Activated T-cell treated with anti-CD3 and anti-CD28 coated beads, Interleukin-2, amount 50 U/mL, for 72 hours (primary cell): ENCODE measurements at regions not wholly inside any gene's neighbourhood (a gene's known extent, or its start where the extent isn't known, plus 50 kb on each side); places are given as distances from the start of the nearest gene placed in this dataset.
"Not testable (repeated sequence)": the region's sequence is repeated elsewhere in the genome, so short reads cannot be mapped to it uniquely, and the experiment has no call there.

ENCODE experiments used
- ATAC-seq, 2 donors: fragments of 150-1000 bp; cut with Tn5 transposase; replicated peaks in 1 of 2; 2 replicates each; pipeline ENCODE4 v1.10.0; 2021; ENCODE audit warnings: moderate library complexity in 2 of 2, mild to moderate bottlenecking in 1 of 2
- DNase-seq, 2 donors: peaks; one replicate each; pipeline ENCODE4 v3.0.0; 2021 to 2022; ENCODE audit warnings: mixed read lengths in 1 of 2
- H3K27ac Mint-ChIP-seq: one replicate; pipeline ENCODE4 v1.8.0; 2022; ENCODE audit warnings: mild to moderate bottlenecking, moderate library complexity, mixed read lengths
- H3K27me3 Mint-ChIP-seq: one replicate; pipeline ENCODE4 v1.8.0; 2022; ENCODE audit warnings: low read depth, mixed read lengths
- H3K36me3 Mint-ChIP-seq, 2 donors: one replicate each; pipeline ENCODE4 v1.8.0; 2022; ENCODE audit warnings: mixed read lengths in 2 of 2, mild to moderate bottlenecking in 1 of 2; ENCODE audit not compliant: insufficient read depth in 2 of 2
- H3K4me1 Mint-ChIP-seq: one replicate; pipeline ENCODE4 v1.8.0; 2022; ENCODE audit warnings: low read depth, mixed read lengths
- H3K4me3 Mint-ChIP-seq, 2 donors: one replicate each; pipeline ENCODE4 v1.8.0; 2022; ENCODE audit warnings: mild to moderate bottlenecking in 2 of 2, mixed read lengths in 2 of 2, moderate library complexity in 2 of 2
- H3K9me3 Mint-ChIP-seq, 2 donors: one replicate each; pipeline ENCODE4 v1.8.0; 2022; ENCODE audit warnings: mixed read lengths in 2 of 2

DNA sequence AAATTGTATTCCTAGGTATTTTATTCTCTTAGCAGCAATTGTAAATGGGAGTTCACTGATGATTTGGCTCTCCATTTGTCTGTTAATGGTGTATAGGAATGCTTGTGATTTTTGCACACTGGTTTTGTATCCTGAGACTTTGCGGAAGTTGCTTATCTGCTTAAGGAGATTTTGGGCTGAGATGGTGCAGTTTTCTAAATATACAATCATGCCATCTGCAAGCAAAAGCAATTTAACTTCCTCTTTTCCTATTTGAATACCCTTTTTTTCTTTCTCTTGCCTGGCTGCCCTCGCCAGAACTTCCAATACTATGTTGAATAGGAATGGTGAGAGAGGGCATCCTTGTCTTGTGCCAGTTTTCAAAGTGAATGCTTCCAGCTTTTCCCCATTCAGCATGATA, 1643.9 kb upstream of the ADGRL3 start:
- DNase-seq, H3K4me1 Mint-ChIP-seq, H3K4me3 Mint-ChIP-seq, H3K27ac Mint-ChIP-seq, H3K27me3 Mint-ChIP-seq, H3K36me3 Mint-ChIP-seq, ATAC-seq: not testable (repeated sequence)
- H3K9me3 Mint-ChIP-seq, result peaks cover 12 to 24% of the 10 kb centered on the region in 2 donors

DNA sequence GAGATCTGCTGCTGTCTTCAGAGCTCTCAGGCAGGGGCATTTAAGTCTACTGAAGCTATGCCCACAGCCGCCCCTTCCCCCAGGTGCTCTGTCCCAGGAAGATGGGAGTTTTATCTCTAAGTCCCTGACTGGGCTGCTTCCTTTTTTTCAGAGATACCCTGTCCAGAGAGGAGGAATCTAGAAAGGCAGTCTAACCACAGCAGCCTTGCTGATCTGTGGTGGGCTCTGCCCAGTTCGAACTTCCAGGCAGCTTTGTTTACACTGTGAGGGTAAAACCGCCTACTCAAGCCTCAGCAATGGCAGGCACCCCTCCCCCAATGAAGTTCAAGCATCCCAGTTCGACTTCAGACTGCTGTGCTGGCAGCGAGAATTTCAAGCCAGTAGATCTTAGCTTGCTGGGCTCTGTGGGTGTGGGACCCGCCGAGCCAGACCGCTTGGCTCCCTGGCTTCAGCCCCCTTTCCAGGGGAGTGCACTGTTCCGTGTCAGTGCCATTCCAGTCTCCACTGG, 1639.9 kb upstream of the ADGRL3 start:
- H3K27me3 Mint-ChIP-seq, H3K27ac Mint-ChIP-seq, DNase-seq, H3K4me3 Mint-ChIP-seq, H3K36me3 Mint-ChIP-seq, H3K4me1 Mint-ChIP-seq, ATAC-seq: not testable (repeated sequence)
- H3K9me3 Mint-ChIP-seq, result peaks cover 11 to 23% of the 10 kb centered on the region in 2 donors

DNA sequence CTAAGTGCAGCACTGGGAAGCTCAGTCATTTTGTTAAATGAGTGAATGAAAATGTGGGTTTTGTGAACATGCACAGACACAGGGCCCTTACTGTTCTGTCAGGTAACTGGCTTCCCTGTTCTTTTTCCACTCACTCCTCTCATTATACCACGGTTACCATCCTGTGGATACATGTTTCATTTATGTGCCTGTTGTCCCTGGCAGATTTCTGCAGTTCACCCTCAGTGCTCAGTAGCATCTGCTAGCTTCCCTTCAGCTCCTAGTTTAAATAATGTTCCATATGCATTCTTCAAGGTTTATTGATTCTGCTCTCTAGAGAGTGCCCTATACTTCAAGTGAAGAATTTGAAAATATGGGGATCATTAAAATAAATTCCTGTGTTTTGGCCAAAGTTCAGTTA, 1634.3 kb upstream of the ADGRL3 start:
- Mint-ChIP-seq H3K36me3 (peaks cover 0 to 2% of the 10 kb centered on the region in 2 donors), H3K9me3 (peaks cover 5 to 9% of the 10 kb centered on the region in 2 donors), H3K4me3 (no peak overlapping the region), H3K27me3 (no peaks in the 10 kb centered on the region), H3K27ac (no peak overlapping the region), H3K4me1 (no peaks in the 10 kb centered on the region)
- ATAC-seq, result no peak
- no peak for DNase-seq

DNA sequence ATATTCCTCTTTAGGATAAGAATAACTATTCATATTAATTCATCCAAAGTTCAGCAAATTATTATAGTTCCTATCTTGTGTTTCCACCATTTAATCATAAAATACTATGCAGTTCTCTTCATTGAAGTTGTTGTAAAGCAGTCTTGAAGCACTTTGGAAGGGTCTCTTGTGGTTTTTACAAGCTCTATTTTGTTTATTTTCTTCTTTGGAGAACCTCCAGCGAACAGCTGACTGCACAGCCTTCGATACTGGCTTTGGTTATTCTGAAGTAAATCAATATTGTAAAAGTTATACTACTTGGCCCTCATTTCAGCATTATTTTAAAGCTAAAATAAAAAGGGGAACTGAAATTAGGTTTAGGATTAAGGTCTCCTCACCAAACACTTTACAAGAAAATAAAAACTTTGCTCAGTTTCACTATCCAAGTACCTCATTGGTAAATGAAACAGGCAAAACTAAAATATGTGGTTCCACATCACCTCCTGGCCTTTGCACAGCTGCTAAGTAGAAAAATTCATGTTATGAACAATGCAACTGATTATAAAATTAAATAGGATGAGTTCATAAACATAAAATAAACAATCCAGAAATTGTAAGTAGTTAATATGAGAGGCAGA, 1629.2 kb upstream of the ADGRL3 start:
- H3K36me3 Mint-ChIP-seq, result no peaks in the 10 kb centered on the region
- ATAC-seq (no peak), DNase-seq (no peak)
- H3K27me3 Mint-ChIP-seq, result no peaks in the 10 kb centered on the region
- no peak overlapping the region for H3K4me3 Mint-ChIP-seq
- H3K27ac Mint-ChIP-seq, result no peak overlapping the region
- H3K4me1 Mint-ChIP-seq, result no peaks in the 10 kb centered on the region
- peaks cover 0 to 4% of the 10 kb centered on the region in 2 donors for H3K9me3 Mint-ChIP-seq

GRCh38 chr4:59571805-59572430, 1628.2 kb upstream of the ADGRL3 start:
- DNase-seq, result no peak
- ATAC-seq, result no peak
- Mint-ChIP-seq H3K4me1 (no peaks in the 10 kb centered on the region), H3K27ac (no peak overlapping the region), H3K27me3 (no peaks in the 10 kb centered on the region), H3K9me3 (peaks cover 0 to 4% of the 10 kb centered on the region in 2 donors), H3K4me3 (no peak overlapping the region), H3K36me3 (no peaks in the 10 kb centered on the region)

DNA sequence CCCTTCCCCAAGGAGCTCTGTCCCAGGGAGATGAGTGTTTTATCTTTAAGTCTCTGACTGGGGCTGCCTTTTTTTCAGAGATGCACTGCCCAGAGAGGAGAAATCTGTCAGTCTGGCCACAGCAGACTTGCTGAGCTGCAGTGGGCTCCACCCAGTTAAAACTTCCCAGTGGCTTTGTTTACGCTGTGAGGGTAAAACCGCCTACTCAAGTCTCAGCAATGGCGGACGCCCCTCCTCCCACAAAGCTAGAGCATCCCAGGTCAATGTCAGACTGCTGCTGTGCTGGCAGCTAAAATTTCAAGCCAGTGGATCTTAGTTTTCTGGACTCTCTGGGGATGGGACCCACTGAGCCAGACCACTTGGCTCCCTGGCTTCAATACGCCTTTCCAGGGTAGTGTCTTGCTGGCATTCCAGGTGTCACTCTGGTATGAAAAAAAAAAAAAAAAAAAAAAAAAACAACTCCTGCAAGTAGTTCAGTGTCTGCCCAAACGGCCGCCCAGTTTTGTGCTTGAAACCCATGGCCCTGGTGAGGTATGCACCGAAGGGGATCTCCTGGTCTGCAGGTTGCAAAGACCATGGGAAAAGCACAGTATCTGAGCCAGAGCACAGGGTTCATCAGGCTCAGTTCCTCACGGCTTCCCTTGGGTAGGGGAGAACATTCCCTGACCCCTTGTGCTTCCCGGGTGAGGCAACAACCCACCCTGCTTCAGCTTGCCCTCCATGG, 1616.1 kb upstream of the ADGRL3 start:
- ATAC-seq (no peak), DNase-seq (no peak)
- no peaks in the 10 kb centered on the region for H3K4me1 Mint-ChIP-seq
- H3K4me3 Mint-ChIP-seq, result no peak overlapping the region
- H3K27ac Mint-ChIP-seq, result no peak overlapping the region
- peaks cover 10 to 20% of the 10 kb centered on the region in 2 donors for H3K9me3 Mint-ChIP-seq
- peaks cover 0 to 4% of the 10 kb centered on the region in 2 donors for H3K36me3 Mint-ChIP-seq
- H3K27me3 Mint-ChIP-seq, result no peaks in the 10 kb centered on the region

GRCh38 chr4:59597536-59598329, 1602.4 kb upstream of the ADGRL3 start:
- ATAC-seq, result no peak
- Mint-ChIP-seq H3K4me1 (no peaks in the 10 kb centered on the region), H3K9me3 (peaks cover 11 to 12% of the 10 kb centered on the region in 2 donors), H3K4me3 (no peak overlapping the region), H3K27me3 (no peaks in the 10 kb centered on the region), H3K27ac (no peak overlapping the region), H3K36me3 (no peaks in the 10 kb centered on the region)
- no peak for DNase-seq

DNA sequence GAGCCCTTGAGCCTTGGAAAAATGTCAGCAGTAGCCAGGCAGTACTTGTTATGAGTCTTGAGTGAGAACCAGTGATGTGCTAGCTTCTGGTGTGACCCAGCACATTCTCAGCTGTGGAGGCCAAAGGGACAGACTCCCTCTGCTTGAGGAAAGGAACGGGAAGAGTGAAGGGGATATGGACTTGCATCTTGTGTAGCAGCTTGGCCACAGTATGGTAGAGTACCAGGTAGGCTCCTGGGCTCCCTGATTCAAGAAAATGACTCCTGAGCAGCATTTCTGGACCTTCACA, 1601.9 kb upstream of the ADGRL3 start:
- H3K36me3 Mint-ChIP-seq, result no peaks in the 10 kb centered on the region
- ATAC-seq (no peak), DNase-seq (no peak)
- H3K9me3 Mint-ChIP-seq, result peaks cover 10 to 11% of the 10 kb centered on the region in 2 donors
- H3K27ac Mint-ChIP-seq, result no peak overlapping the region
- no peaks in the 10 kb centered on the region for H3K4me1 Mint-ChIP-seq
- no peaks in the 10 kb centered on the region for H3K27me3 Mint-ChIP-seq
- no peak overlapping the region for H3K4me3 Mint-ChIP-seq

DNA sequence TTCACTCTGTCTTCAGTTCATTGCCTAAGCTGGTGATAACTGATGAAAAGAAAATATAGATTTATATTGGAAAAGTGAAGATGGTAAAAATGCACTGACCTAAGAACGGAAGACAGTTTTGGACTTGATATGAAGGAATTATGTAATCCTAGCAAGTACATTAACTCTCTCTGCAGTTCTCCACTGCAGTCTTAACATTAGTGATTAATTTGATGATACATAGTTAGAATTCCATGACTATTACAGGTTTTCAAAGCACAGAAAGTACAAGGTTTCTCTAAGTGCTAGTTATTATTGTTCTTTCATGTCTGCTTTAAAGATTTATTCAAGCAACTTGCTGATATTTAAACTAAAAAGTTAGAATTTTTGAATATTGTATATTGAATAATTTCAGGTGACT, 1591.7 kb upstream of the ADGRL3 start:
- H3K4me3 Mint-ChIP-seq, result no peak overlapping the region
- no peaks in the 10 kb centered on the region for H3K4me1 Mint-ChIP-seq
- H3K36me3 Mint-ChIP-seq, result no peaks in the 10 kb centered on the region
- H3K27me3 Mint-ChIP-seq, result no peaks in the 10 kb centered on the region
- ATAC-seq, result no peak
- no peak for DNase-seq
- no peak overlapping the region for H3K27ac Mint-ChIP-seq
- H3K9me3 Mint-ChIP-seq, result peaks cover 9 to 10% of the 10 kb centered on the region in 2 donors

GRCh38 chr4:59612235-59612634, 1587.9 kb upstream of the ADGRL3 start:
- H3K4me1 Mint-ChIP-seq, result no peaks in the 10 kb centered on the region
- ATAC-seq, result no peak
- no peak overlapping the region for H3K4me3 Mint-ChIP-seq
- DNase-seq, result no peak
- H3K9me3 Mint-ChIP-seq, result peaks cover 6 to 7% of the 10 kb centered on the region in 2 donors
- no peaks in the 10 kb centered on the region for H3K36me3 Mint-ChIP-seq
- H3K27ac Mint-ChIP-seq, result no peak overlapping the region
- H3K27me3 Mint-ChIP-seq, result no peaks in the 10 kb centered on the region

DNA sequence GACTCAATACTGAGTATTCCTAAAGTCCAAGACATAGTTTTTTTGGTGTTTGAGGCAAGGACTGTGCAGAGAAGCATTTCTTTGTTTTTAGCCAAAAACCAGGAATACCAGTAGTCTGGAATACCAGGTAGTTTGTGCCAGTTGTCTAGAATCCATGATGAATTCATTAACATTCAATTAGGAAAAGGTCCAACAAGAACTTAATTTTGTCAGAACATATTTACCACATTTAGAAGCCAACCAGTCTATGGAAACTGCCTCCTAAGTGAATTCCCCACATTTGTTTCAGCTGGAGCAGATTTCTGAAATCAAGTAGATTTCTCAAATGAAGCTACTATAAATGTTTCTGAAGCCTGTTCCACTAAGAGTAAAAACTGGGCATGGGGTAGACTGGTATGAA, 1584.8 kb upstream of the ADGRL3 start:
- no peaks in the 10 kb centered on the region for H3K4me1 Mint-ChIP-seq
- H3K9me3 Mint-ChIP-seq, result peaks cover 7 to 10% of the 10 kb centered on the region in 2 donors
- no peak overlapping the region for H3K4me3 Mint-ChIP-seq
- DNase-seq, result no peak
- H3K36me3 Mint-ChIP-seq, result no peaks in the 10 kb centered on the region
- no peak overlapping the region for H3K27ac Mint-ChIP-seq
- no peaks in the 10 kb centered on the region for H3K27me3 Mint-ChIP-seq
- no peak for ATAC-seq

DNA sequence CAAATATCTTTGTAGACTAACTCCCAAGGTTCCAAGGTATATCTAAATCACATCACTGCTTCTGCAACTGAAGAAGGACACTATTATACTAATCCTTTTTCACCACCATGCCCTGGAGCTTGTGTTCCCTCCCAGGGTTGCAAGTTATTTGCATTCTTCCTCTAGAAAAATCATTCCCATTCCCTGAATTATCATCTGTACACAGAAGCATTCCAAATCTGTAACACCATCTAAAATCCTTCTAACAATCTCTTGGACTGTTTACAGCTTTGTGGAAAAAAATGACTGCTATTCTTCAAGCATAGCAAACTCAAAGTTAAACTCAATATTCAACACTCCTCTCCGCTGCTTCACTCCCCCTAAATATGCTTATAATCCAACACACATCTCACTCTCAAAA, 1570.8 kb upstream of the ADGRL3 start:
- no peaks in the 10 kb centered on the region for H3K4me1 Mint-ChIP-seq
- peaks cover 0 to 1% of the 10 kb centered on the region in 2 donors for H3K36me3 Mint-ChIP-seq
- no peaks in the 10 kb centered on the region for H3K27me3 Mint-ChIP-seq
- no peak overlapping the region for H3K4me3 Mint-ChIP-seq
- ATAC-seq (no peak), DNase-seq (no peak)
- peaks cover 9% of the 10 kb centered on the region in 2 donors for H3K9me3 Mint-ChIP-seq
- no peak overlapping the region for H3K27ac Mint-ChIP-seq

DNA sequence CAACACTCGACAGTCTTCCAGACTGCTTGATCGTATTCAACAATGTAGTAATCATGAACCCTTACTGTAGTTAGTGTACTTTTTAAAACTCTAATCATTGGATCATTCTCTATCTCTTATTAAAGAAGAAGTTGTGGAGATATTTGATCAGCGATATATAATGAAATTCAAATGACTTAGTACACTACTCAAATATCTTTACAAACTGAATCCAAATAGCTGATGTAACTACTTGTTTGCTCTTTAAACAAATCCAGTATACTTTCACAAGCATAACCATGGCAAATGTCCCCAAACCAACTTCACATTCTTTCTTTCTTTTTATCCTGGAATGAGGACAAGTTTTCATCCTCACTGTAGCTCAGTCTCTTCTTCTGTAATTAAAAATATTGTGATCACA, 1569.9 kb upstream of the ADGRL3 start:
- peaks cover 0 to 1% of the 10 kb centered on the region in 2 donors for H3K36me3 Mint-ChIP-seq
- DNase-seq, result no peak
- H3K4me3 Mint-ChIP-seq, result no peak overlapping the region

More for the DNA sequence above, 1569.9 kb upstream of the ADGRL3 start:
- Mint-ChIP-seq H3K27me3 (no peaks in the 10 kb centered on the region), H3K4me1 (no peaks in the 10 kb centered on the region), H3K27ac (no peak overlapping the region), H3K9me3 (peaks cover 9% of the 10 kb centered on the region in 2 donors)
- ATAC-seq, result no peak
